ENCODE measurements at regions not wholly inside any gene's neighbourhood (a gene's known extent, or its start where the extent isn't known, plus 50 kb on each side); places are given as distances from the start of the nearest gene placed in this dataset.

GRCh38 chr7:25882151-25882773, 269.7 kb upstream of the NFE2L3 start:
- intact Hi-C loops (cut with micrococcal nuclease) = no loop called here
- Mint-ChIP-seq H3K27me3 (peaks cover 51% of the 10 kb centered on the region), H3K9me3 (ENCODE audit: insufficient read depth) (no peaks in the 10 kb centered on the region), H3K4me1 (peaks cover 4% of the 10 kb centered on the region), H3K4me3 (no peak overlapping the region), H3K27ac (no peak overlapping the region)
- no peaks in the 10 kb centered on the region for H4K20me1 ChIP-seq (ENCODE audit: control insufficient read depth, insufficient read depth, low read length, poor library complexity, severe bottlenecking)
- no peaks in the 10 kb centered on the region for H3K4me1 ChIP-seq (ENCODE audit: control insufficient read depth in 2 of 2, insufficient read depth in 2 of 2, low read length in 2 of 2)
- DNase-seq = no peak
- H3K9me3 ChIP-seq (ENCODE audit: control extremely low read depth in 1 of 3, control insufficient read depth in 2 of 3, insufficient read depth in 1 of 3, low read length in 2 of 3) = no peaks in the 10 kb centered on the region
- WGBS (ENCODE audit: insufficient coverage) = 96% methylated on average over 9 of the region's 13 CpGs
- TF ChIP-seq EZH2 (IDR thresholded peaks at IDR 0.05; ENCODE audit: borderline replicate concordance, insufficient read depth, low read depth, low read length, poor library complexity, severe bottlenecking) = no peak
- no peak for TF ChIP-seq CTCF (IDR thresholded peaks at IDR 0.05)
- H3K36me3 ChIP-seq (replicated peaks in 1 of 2; ENCODE audit: control extremely low read depth in 1 of 2, control insufficient read depth in 1 of 2, extremely low read depth in 1 of 2, insufficient read depth in 2 of 2, low read length in 1 of 2) = no peaks in the 10 kb centered on the region
- H3K4me3 ChIP-seq (ENCODE audit: control extremely low read depth in 1 of 5, extremely low read depth in 1 of 5, insufficient read depth in 1 of 5, low read depth in 2 of 5, low read length in 4 of 5) = no peak overlapping the region
- H3K4me2 ChIP-seq (replicated peaks; ENCODE audit: low read depth, low read length, poor library complexity, severe bottlenecking) = no peak overlapping the region
- no peak overlapping the region for H3K27ac ChIP-seq (ENCODE audit: low read length in 2 of 2)
- H3K79me2 ChIP-seq (ENCODE audit: control insufficient read depth, insufficient read depth, low read length) = no peaks in the 10 kb centered on the region
- peaks cover 0 to 19% (median 9%) of the 10 kb centered on the region in 4 experiments for H3K27me3 ChIP-seq (replicated peaks in 1 of 4; ENCODE audit: control extremely low read depth in 1 of 4, control insufficient read depth in 3 of 4, insufficient read depth in 4 of 4, low read length in 3 of 4)
- no peak overlapping the region for H2AFZ ChIP-seq (ENCODE audit: insufficient read depth, low read depth, low read length, poor library complexity, severe bottlenecking)
- no peak for ATAC-seq (ENCODE audit: low read depth)
- ChIA-PET POLR2A (no interaction called here), CTCF (interaction anchor here (1.9 to 2.1 kb wide), 2 partner anchors 11 to 13 kb away, joined by 6 to 11 read pairs; no protein-coding TSS in a partner anchor)
- H3K9ac ChIP-seq (ENCODE audit: low read length) = no peak overlapping the region

GRCh38 chr7:25884265-25884828, 267.7 kb upstream of the NFE2L3 start:
- Histone ChIP-seq H3K4me1 (ENCODE audit: control insufficient read depth in 2 of 2, insufficient read depth in 2 of 2, low read length in 2 of 2) (no peaks in the 10 kb centered on the region), H3K4me3 (ENCODE audit: control extremely low read depth in 1 of 5, extremely low read depth in 1 of 5, insufficient read depth in 1 of 5, low read depth in 2 of 5, low read length in 4 of 5) (no peak overlapping the region), H2AFZ (ENCODE audit: insufficient read depth, low read depth, low read length, poor library complexity, severe bottlenecking) (no peak overlapping the region), H3K9me3 (ENCODE audit: control extremely low read depth in 1 of 3, control insufficient read depth in 2 of 3, insufficient read depth in 1 of 3, low read length in 2 of 3) (no peaks in the 10 kb centered on the region), H3K4me2 (replicated peaks; ENCODE audit: low read depth, low read length, poor library complexity, severe bottlenecking) (no peak overlapping the region), H3K27ac (ENCODE audit: low read length in 2 of 2) (no peak overlapping the region), H3K36me3 (replicated peaks in 1 of 2; ENCODE audit: control extremely low read depth in 1 of 2, control insufficient read depth in 1 of 2, extremely low read depth in 1 of 2, insufficient read depth in 2 of 2, low read length in 1 of 2) (no peaks in the 10 kb centered on the region), H3K9ac (ENCODE audit: low read length) (no peak overlapping the region), H3K79me2 (ENCODE audit: control insufficient read depth, insufficient read depth, low read length) (no peaks in the 10 kb centered on the region), H3K27me3 (replicated peaks in 1 of 4; ENCODE audit: control extremely low read depth in 1 of 4, control insufficient read depth in 3 of 4, insufficient read depth in 4 of 4, low read length in 3 of 4) (peaks cover 0 to 26% (median 11%) of the 10 kb centered on the region in 4 experiments), H4K20me1 (ENCODE audit: control insufficient read depth, insufficient read depth, low read length, poor library complexity, severe bottlenecking) (no peaks in the 10 kb centered on the region)
- DNase-seq = no peak
- Mint-ChIP-seq H3K4me3 (no peak overlapping the region), H3K27me3 (peaks cover 62% of the 10 kb centered on the region), H3K9me3 (ENCODE audit: insufficient read depth) (no peaks in the 10 kb centered on the region), H3K27ac (no peak overlapping the region), H3K4me1 (no peaks in the 10 kb centered on the region)
- CTCF ChIA-PET = interaction anchor here (0.7 to 1.0 kb wide), 3 partner anchors 9 to 222 kb away, joined by 3 to 4 read pairs (median 3); no protein-coding TSS in a partner anchor
- ATAC-seq (ENCODE audit: low read depth) = no peak
- 95% methylated on average over 8 of the region's 13 CpGs for WGBS (ENCODE audit: insufficient coverage)
- POLR2A ChIA-PET = no interaction called here
- TF ChIP-seq EZH2 (IDR thresholded peaks at IDR 0.05; ENCODE audit: borderline replicate concordance, insufficient read depth, low read depth, low read length, poor library complexity, severe bottlenecking) (no peak), CTCF (IDR thresholded peaks at IDR 0.05) (no peak)
- intact Hi-C loops (cut with micrococcal nuclease) = no loop called here
